GM21737 (cell line): ENCODE measurements at regions not wholly inside any gene's neighbourhood (a gene's known extent, or its start where the extent isn't known, plus 50 kb on each side); places are given as distances from the start of the nearest gene placed in this dataset.

Experiments used
- ATAC-seq: cut with Tn5 transposase; IDR thresholded peaks from one replicate; pipeline ENCODE4 v1.9.1; 2021; ENCODE audit warnings: mild to moderate bottlenecking, moderate library complexity; ENCODE audit not compliant: unreplicated experiment

- ATAC-seq = no peak
Observed at GRCh38 chr10:88164471-88164870, 301.0 kb downstream of the PTEN start.

- ATAC-seq = no peak
Observed at GRCh38 chr10:88165849-88166271, 302.4 kb downstream of the PTEN start.

GRCh38 chr10:88168171-88169036 lies 305.0 kb downstream of the PTEN start:
- no peak for ATAC-seq

- no peak for ATAC-seq
Observed at GRCh38 chr10:88169037-88169319, 305.6 kb downstream of the PTEN start.

- no peak for ATAC-seq
Observed at GRCh38 chr10:88170628-88171027, 307.2 kb downstream of the PTEN start.

GRCh38 chr10:88172159-88172558 lies 308.7 kb downstream of the PTEN start:
- ATAC-seq = no peak

GRCh38 chr10:88174391-88174790 lies 311.0 kb downstream of the PTEN start:
- ATAC-seq = no peak

GRCh38 chr10:88178758-88179157 lies 315.3 kb downstream of the PTEN start:
- ATAC-seq = no peak

GRCh38 chr10:88179831-88180230 lies 316.4 kb downstream of the PTEN start:
- ATAC-seq = no peak

GRCh38 chr10:88181902-88182600 lies 318.6 kb downstream of the PTEN start:
- no peak for ATAC-seq

GRCh38 chr10:88182601-88182930 lies 319.1 kb downstream of the PTEN start:
- no peak for ATAC-seq

- ATAC-seq = no peak
Observed at GRCh38 chr10:88184543-88185297, 321.3 kb downstream of the PTEN start.

- no peak for ATAC-seq
Observed at GRCh38 chr10:88185830-88186229, 322.4 kb downstream of the PTEN start.

GRCh38 chr10:88186335-88186734 lies 322.9 kb downstream of the PTEN start:
- no peak for ATAC-seq

- ATAC-seq = no peak
Observed at GRCh38 chr10:88187472-88187871, 324.0 kb downstream of the PTEN start.

- ATAC-seq = no peak
Observed at GRCh38 chr10:88190123-88190522, 326.7 kb downstream of the PTEN start.

GRCh38 chr10:88190540-88191235 lies 327.3 kb downstream of the PTEN start:
- no peak for ATAC-seq

GRCh38 chr10:88193018-88193417 lies 329.6 kb downstream of the PTEN start:
- ATAC-seq = no peak

GRCh38 chr10:88194041-88194887 lies 330.8 kb downstream of the PTEN start:
- no peak for ATAC-seq

GRCh38 chr10:88194961-88195367 lies 331.5 kb downstream of the PTEN start:
- no peak for ATAC-seq
